Loucy (cell line): ENCODE measurements at regions not wholly inside any gene's neighbourhood (a gene's known extent, or its start where the extent isn't known, plus 50 kb on each side); places are given as distances from the start of the nearest gene placed in this dataset.

ENCODE experiments used
- H2AFZ ChIP-seq: fragments of 200-600 bp; sonication (generic); 2 replicates; pipeline ENCODE4 v1.6.0; 2016; ENCODE audit warnings: antibody characterized with exemption, mild to moderate bottlenecking, low read length, moderate library complexity
- H3F3A ChIP-seq: fragments of 200-600 bp; 2 replicates; pipeline ENCODE4 v1.6.0; 2016; ENCODE audit warnings: antibody characterized with exemption, low read depth, mild to moderate bottlenecking
- H3K27me3 ChIP-seq: fragments of 200-600 bp; sonication (generic); 2 replicates; pipeline ENCODE4 v1.6.1; 2014; ENCODE audit warnings: low read length, mild to moderate bottlenecking; ENCODE audit not compliant: insufficient read depth, poor library complexity, severe bottlenecking
- H3K36me3 ChIP-seq: fragments of 200-600 bp; sonication (generic); 2 replicates; pipeline ENCODE4 v1.6.1; 2016; ENCODE audit warnings: low read length; ENCODE audit not compliant: insufficient read depth
- H3K4me1 ChIP-seq: fragments of 200-600 bp; sonication (generic); 2 replicates; pipeline ENCODE4 v1.5.1; 2014; ENCODE audit warnings: low read length, mild to moderate bottlenecking; ENCODE audit not compliant: insufficient read depth, poor library complexity, severe bottlenecking
- H3K4me2 ChIP-seq: fragments of 200-600 bp; sonication (generic); 2 replicates; pipeline ENCODE4 v1.6.0; 2014; ENCODE audit warnings: antibody characterized with exemption, low read length, low read depth, mild to moderate bottlenecking; ENCODE audit not compliant: poor library complexity, severe bottlenecking
- H3K4me3 ChIP-seq: fragments of 200-600 bp; sonication (generic); 2 replicates; pipeline ENCODE4 v1.5.1; 2014; ENCODE audit warnings: low read length, mild to moderate bottlenecking, mixed read lengths; ENCODE audit not compliant: poor library complexity, severe bottlenecking
- H3K79me2 ChIP-seq: fragments of 200-600 bp; sonication (generic); 2 replicates; pipeline ENCODE4 v1.6.1; 2014; ENCODE audit warnings: low read length; ENCODE audit not compliant: insufficient read depth
- H3K9ac ChIP-seq: fragments of 200-600 bp; sonication (generic); 2 replicates; pipeline ENCODE4 v1.6.0; 2014; ENCODE audit warnings: mild to moderate bottlenecking, low read depth, low read length, moderate library complexity; ENCODE audit not compliant: poor library complexity, severe bottlenecking
- H3K9me2 ChIP-seq: fragments of 200-600 bp; sonication (generic); replicated peaks from 2 replicates; pipeline ENCODE4 v1.6.1; 2016; ENCODE audit warnings: low read depth, low read length, mixed read lengths
- H3K9me3 ChIP-seq: fragments of 200-600 bp; sonication (generic); 2 replicates; pipeline ENCODE4 v1.6.1; 2014; ENCODE audit warnings: mild to moderate bottlenecking, antibody characterized with exemption, low read length, low read depth; ENCODE audit not compliant: insufficient read depth
- H4K20me1 ChIP-seq: fragments of 200-600 bp; sonication (generic); 2 replicates; pipeline ENCODE4 v1.6.0; 2014; ENCODE audit warnings: antibody characterized with exemption, low read length, mild to moderate bottlenecking; ENCODE audit not compliant: insufficient read depth, poor library complexity, severe bottlenecking
- EZH2phosphoT487 ChIP-seq: fragments of 200-600 bp; IDR thresholded peaks from 2 replicates; pipeline ENCODE4 v1.6.1; 2018; ENCODE audit warnings: antibody characterized with exemption, mild to moderate bottlenecking, moderate library complexity, borderline replicate concordance
- TF ChIP-seq, protein P1 (sequence below): fragments of 200-600 bp; sonication (generic); conservative IDR thresholded peaks from 2 replicates; pipeline ENCODE4 v1.5.1; 2014; ENCODE audit warnings: mild to moderate bottlenecking, antibody characterized with exemption, low read length

DNA sequence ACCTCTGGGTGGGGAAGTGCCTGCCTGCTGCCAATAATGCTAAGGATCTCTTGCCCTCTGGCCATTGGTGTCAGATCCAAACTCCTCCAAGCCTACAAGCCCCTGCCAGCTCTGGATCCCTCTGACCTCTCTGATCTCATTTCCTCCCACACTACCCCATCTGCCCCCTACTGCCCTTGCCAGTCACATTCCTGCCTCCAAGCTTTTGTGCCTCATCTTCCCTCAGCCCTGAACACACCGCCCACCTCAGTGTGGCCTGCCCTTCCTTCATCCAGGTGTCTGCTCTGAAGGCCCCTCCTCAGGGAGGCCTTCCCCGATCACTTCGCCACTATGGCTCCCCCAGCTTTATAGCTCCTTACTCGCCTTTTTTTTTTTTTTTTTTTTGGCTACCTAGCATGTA, 161.0 kb upstream of the GLI2 start:
- Histone ChIP-seq H3K9me3 (no peaks in the 10 kb centered on the region), H3K4me1 (no peaks in the 10 kb centered on the region), H3K4me2 (no peak overlapping the region)

DNA sequence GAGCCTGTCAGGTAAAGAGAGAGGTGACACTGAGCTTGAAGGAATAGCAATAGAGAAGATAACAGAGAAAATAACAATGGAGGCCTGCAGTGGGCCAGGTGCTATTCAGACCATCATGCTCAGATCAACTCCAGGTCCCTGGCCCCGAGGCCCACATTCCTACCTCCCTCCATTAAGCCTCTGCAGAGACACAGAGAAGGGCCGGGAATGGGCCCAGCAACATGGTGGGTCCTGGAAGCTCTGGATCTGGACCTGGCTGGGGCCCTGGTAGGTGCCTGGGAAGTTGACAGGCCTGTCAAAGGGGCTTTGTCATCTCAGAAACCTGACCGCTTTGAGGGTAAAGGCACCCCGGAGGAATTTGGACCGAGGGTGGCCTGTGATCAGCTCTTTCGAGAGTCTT, 159.7 kb upstream of the GLI2 start:
- Histone ChIP-seq H3K4me3 (no peak overlapping the region), H3K79me2 (no peaks in the 10 kb centered on the region), H3F3A (no peaks in the 10 kb centered on the region), H3K9ac (no peak overlapping the region), H3K4me1 (no peaks in the 10 kb centered on the region), H2AFZ (no peak overlapping the region), H3K9me2 (no peaks in the 10 kb centered on the region), H3K36me3 (no peaks in the 10 kb centered on the region), H3K9me3 (no peaks in the 10 kb centered on the region), H4K20me1 (no peaks in the 10 kb centered on the region), H3K4me2 (no peak overlapping the region), H3K27me3 (no peaks in the 10 kb centered on the region)
- TF ChIP-seq, protein P1, sequence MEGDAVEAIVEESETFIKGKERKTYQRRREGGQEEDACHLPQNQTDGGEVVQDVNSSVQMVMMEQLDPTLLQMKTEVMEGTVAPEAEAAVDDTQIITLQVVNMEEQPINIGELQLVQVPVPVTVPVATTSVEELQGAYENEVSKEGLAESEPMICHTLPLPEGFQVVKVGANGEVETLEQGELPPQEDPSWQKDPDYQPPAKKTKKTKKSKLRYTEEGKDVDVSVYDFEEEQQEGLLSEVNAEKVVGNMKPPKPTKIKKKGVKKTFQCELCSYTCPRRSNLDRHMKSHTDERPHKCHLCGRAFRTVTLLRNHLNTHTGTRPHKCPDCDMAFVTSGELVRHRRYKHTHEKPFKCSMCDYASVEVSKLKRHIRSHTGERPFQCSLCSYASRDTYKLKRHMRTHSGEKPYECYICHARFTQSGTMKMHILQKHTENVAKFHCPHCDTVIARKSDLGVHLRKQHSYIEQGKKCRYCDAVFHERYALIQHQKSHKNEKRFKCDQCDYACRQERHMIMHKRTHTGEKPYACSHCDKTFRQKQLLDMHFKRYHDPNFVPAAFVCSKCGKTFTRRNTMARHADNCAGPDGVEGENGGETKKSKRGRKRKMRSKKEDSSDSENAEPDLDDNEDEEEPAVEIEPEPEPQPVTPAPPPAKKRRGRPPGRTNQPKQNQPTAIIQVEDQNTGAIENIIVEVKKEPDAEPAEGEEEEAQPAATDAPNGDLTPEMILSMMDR = no peak
- no peak for TF ChIP-seq EZH2phosphoT487

More for the DNA sequence above, 161.0 kb upstream of the GLI2 start:
- Histone ChIP-seq H3K4me3 (no peak overlapping the region), H2AFZ (no peak overlapping the region), H3K9ac (no peak overlapping the region), H3K27me3 (no peaks in the 10 kb centered on the region), H3F3A (no peaks in the 10 kb centered on the region), H3K79me2 (no peaks in the 10 kb centered on the region), H3K9me2 (no peaks in the 10 kb centered on the region), H3K36me3 (no peaks in the 10 kb centered on the region), H4K20me1 (no peaks in the 10 kb centered on the region)
- no peak for TF ChIP-seq EZH2phosphoT487
- TF ChIP-seq, protein P1 = no peak

DNA sequence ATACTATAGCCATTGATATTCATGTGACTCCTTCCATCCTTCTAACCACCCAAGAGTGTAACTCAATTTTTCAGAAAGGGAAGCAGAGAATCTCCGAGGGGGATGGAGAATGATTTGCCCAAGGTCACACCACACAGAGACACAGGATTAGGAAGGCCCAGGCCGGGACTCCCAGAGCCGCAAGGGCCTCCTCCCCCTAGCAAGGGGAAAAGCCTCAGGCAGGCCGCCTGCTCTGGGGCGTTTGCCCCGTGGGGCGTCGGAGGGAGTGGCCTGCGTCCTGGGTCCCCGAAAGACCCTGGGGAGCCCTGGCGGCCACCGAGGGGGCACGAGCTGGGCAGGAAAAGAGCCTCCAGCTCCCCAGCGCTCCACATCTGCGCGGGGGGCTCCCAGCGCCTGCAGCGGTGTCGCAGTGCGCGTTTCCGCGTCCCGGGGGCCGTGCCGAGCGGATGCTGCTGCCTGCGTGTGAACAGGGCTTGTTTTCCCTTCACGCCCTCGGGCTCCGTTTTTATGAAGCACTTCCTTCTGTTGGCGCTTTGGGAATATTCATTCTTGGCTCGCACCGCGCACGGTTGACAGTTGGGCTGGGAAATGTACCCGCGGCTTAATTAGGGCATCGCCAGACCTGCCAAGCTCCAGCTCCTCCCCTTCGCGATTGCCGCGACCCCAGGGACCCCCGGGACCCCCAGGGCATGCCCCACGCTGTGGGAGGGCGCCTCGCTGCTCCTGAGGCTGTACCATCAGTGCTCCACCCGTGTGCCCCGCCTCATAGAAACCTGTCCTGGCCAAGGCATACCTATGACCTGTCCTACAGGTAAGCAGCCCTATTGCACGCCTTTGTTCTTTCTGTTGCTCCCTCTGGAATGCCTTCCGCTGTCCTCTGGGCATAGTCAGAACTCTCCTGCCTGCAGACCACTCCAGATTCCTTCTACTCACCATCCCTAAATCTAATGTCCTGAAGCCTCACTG, 158.9 kb upstream of the GLI2 start:
- Histone ChIP-seq H4K20me1 (no peaks in the 10 kb centered on the region), H3K79me2 (no peaks in the 10 kb centered on the region), H3F3A (no peaks in the 10 kb centered on the region), H3K9me3 (no peaks in the 10 kb centered on the region), H3K36me3 (no peaks in the 10 kb centered on the region), H3K9me2 (no peaks in the 10 kb centered on the region), H3K4me1 (no peaks in the 10 kb centered on the region), H2AFZ (no peak overlapping the region), H3K4me3 (no peak overlapping the region), H3K4me2 (no peak overlapping the region), H3K9ac (no peak overlapping the region), H3K27me3 (no peaks in the 10 kb centered on the region)
- no peak for TF ChIP-seq EZH2phosphoT487
- TF ChIP-seq, protein P1 = no peak
